Stomach (tissue), 8 donors: ENCODE measurements at regions not wholly inside any gene's neighbourhood (a gene's known extent, or its start where the extent isn't known, plus 50 kb on each side); places are given as distances from the start of the nearest gene placed in this dataset.

Experiments used
- DNase-seq, 2 donors: peaks; one replicate each; pipeline versions ENCODE4 v3.0.0 to v3.0.0-alpha.2; 2013 to 2019
- H3K27ac ChIP-seq, 5 donors: fragments of 200-600 bp in 4 of 5; sonication (generic) in 4 of 5; one replicate each; pipeline ENCODE4 v1.5.1; 2013 to 2019; ENCODE audit warnings: mild to moderate bottlenecking in 1 of 5, moderate library complexity in 1 of 5
- H3K27me3 ChIP-seq, 3 donors: fragments of 200-600 bp; sonication (generic); one replicate each; pipeline ENCODE4 v1.5.1; 2017 to 2019; ENCODE audit warnings: mixed run types in 1 of 3
- H3K36me3 ChIP-seq, 4 donors: fragments of 200-600 bp; sonication (generic); 1 replicate in 3 of 4; 2 replicates in 1 of 4; pipeline ENCODE4 v1.5.1; 2016 to 2019
- H3K4me1 ChIP-seq, 4 donors: fragments of 200-600 bp; sonication (generic); one replicate each; pipeline ENCODE4 v1.5.1; 2016 to 2019
- H3K4me3 ChIP-seq, 4 donors: fragments of 200-600 bp; sonication (generic) in 3 of 4; one replicate each; pipeline ENCODE4 v1.5.1; 2016 to 2019; ENCODE audit warnings: mild to moderate bottlenecking in 1 of 4
- H3K9me3 ChIP-seq, 4 donors: fragments of 200-600 bp; sonication (generic); one replicate each; pipeline ENCODE4 v1.5.1; 2016 to 2019
- CTCF ChIP-seq, 7 experiments: fragments of 450-650 bp in 4 of 7; fragments of 200-600 bp in 3 of 7; sonication (generic) in 3 of 7; IDR thresholded peaks; one replicate each; pipeline ENCODE4 v1.5.1; 2016 to 2019; ENCODE audit warnings: antibody characterized with exemption in 7 of 7, control low read depth in 2 of 7, mild to moderate bottlenecking in 1 of 7
- EP300 ChIP-seq: sonication (generic); formaldehyde crosslinking; IDR thresholded peaks from one replicate; pipeline ENCODE4 v1.6.1; 2017; ENCODE audit warnings: antibody characterized with exemption
- POLR2A ChIP-seq, 4 donors: fragments of 450-650 bp; IDR thresholded peaks; one replicate each; pipeline ENCODE4 v1.6.1; 2016; ENCODE audit warnings: antibody characterized with exemption in 4 of 4, control low read depth in 2 of 4, mild to moderate bottlenecking in 1 of 4, moderate library complexity in 1 of 4
- POLR2AphosphoS5 ChIP-seq, 3 donors: sonication (generic); formaldehyde crosslinking; IDR thresholded peaks; one replicate each; pipeline ENCODE4 v1.6.1; 2016; ENCODE audit warnings: antibody characterized with exemption in 3 of 3
- WGBS, 5 donors: extraction: QIAGEN DNeasy Blood & Tissue Kit in 3 of 5; methylation state at CpG; one replicate each; pipeline versions ENCODE4 v1.1.5 to v1.1.7; 2013 to 2018; 5-methylcytosine and 5-hydroxymethylcytosine counted together
- intact Hi-C: fragments of 100-400 bp; cut with DNase I; formaldehyde crosslinking; loops from one replicate; pipeline ENCODE4 v1.15.1; 2023; ENCODE audit warnings: low total_unique reads
- donor health status: healthy with polysubstance abuse.
- donor health status: Bipolar disorder and iron deficiency.
- donor health status: healthy.

GRCh38 chr14:98249476-98249875 is 1022.5 kb downstream of the BCL11B start:
- H3K9me3 ChIP-seq: no peaks in the 10 kb centered on the region
- intact Hi-C loops: no loop called here
- no peak for DNase-seq
- H3K27ac ChIP-seq: no peak overlapping the region
- TF ChIP-seq CTCF (IDR thresholded peaks at IDR 0.05): no peak
- TF ChIP-seq POLR2AphosphoS5 (IDR thresholded peaks at IDR 0.05): no peak
- no peak for TF ChIP-seq POLR2A (IDR thresholded peaks at IDR 0.05)
- H3K4me3 ChIP-seq: no peak overlapping the region
- no peaks in the 10 kb centered on the region for H3K4me1 ChIP-seq
- H3K36me3 ChIP-seq: no peaks in the 10 kb centered on the region
- 25 to 41% (median 31%) methylated on average over 2 of the region's 2 CpGs for WGBS, 5 donors
- peaks cover 0 to 3% (median 0%) of the 10 kb centered on the region in 3 donors for H3K27me3 ChIP-seq

GRCh38 chr14:98252820-98253219 is 1019.2 kb downstream of the BCL11B start:
- 0 to 40% (median 27%) methylated on average over 1 of the region's 1 CpG for WGBS, 5 donors
- no peaks in the 10 kb centered on the region for H3K36me3 ChIP-seq
- DNase-seq: peak in 1 of 2 donors; percentile 7
- no peak overlapping the region for H3K27ac ChIP-seq
- intact Hi-C loops: no loop called here
- H3K9me3 ChIP-seq: peaks cover 0 to 2% (median under 1%) of the 10 kb centered on the region in 4 donors
- no peaks in the 10 kb centered on the region for H3K4me1 ChIP-seq
- no peak for TF ChIP-seq POLR2A (IDR thresholded peaks at IDR 0.05)
- TF ChIP-seq EP300: no peak
- no peak for TF ChIP-seq CTCF (IDR thresholded peaks at IDR 0.05)
- no peak for TF ChIP-seq POLR2AphosphoS5 (IDR thresholded peaks at IDR 0.05)
- peaks cover 0 to 3% (median 0%) of the 10 kb centered on the region in 3 donors for H3K27me3 ChIP-seq
- no peak overlapping the region for H3K4me3 ChIP-seq

GRCh38 chr14:98259881-98260280 is 1012.1 kb downstream of the BCL11B start:
- Histone ChIP-seq H3K36me3 (no peaks in the 10 kb centered on the region), H3K4me3 (no peak overlapping the region), H3K9me3 (peaks cover 0 to 13% (median 7%) of the 10 kb centered on the region in 4 donors), H3K27me3 (peaks cover 0 to 24% (median 0%) of the 10 kb centered on the region in 3 donors), H3K27ac (no peak overlapping the region), H3K4me1 (no peaks in the 10 kb centered on the region)
- DNase-seq: no peak
- TF ChIP-seq POLR2A (IDR thresholded peaks at IDR 0.05) (no peak), POLR2AphosphoS5 (IDR thresholded peaks at IDR 0.05) (no peak), EP300 (no peak), CTCF (IDR thresholded peaks at IDR 0.05) (no peak)
- intact Hi-C loops: no loop called here
- WGBS, 5 donors: 63 to 87% (median 75%) methylated on average over 4 of the region's 4 CpGs

- intact Hi-C loops: no loop called here
- H3K27me3 ChIP-seq: peaks cover 0 to 31% (median 0%) of the 10 kb centered on the region in 3 donors
- no peaks in the 10 kb centered on the region for H3K36me3 ChIP-seq
- WGBS, 5 donors: 82 to 94% (median 85%) methylated on average over 5 of the region's 5 CpGs
- H3K4me3 ChIP-seq: no peak overlapping the region
- H3K4me1 ChIP-seq: no peaks in the 10 kb centered on the region
- no peak for TF ChIP-seq EP300
- no peak for TF ChIP-seq POLR2AphosphoS5 (IDR thresholded peaks at IDR 0.05)
- TF ChIP-seq CTCF (IDR thresholded peaks at IDR 0.05): no peak
- no peak for TF ChIP-seq POLR2A (IDR thresholded peaks at IDR 0.05)
- no peak overlapping the region for H3K27ac ChIP-seq
- H3K9me3 ChIP-seq: peaks cover 0 to 13% (median 7%) of the 10 kb centered on the region in 4 donors
- DNase-seq: no peak
Observed at GRCh38 chr14:98262566-98262965, 1009.4 kb downstream of the BCL11B start.
